Nephron (organoid): ENCODE measurements at regions not wholly inside any gene's neighbourhood (a gene's known extent, or its start where the extent isn't known, plus 50 kb on each side); places are given as distances from the start of the nearest gene placed in this dataset.

ENCODE experiments used
- H3K27ac Mint-ChIP-seq, 3 experiments: 2 replicates each; pipeline ENCODE4 v1.8.0; 2020; ENCODE audit warnings: mixed read lengths in 3 of 3, mild to moderate bottlenecking in 2 of 3, moderate library complexity in 1 of 3
- H3K27me3 Mint-ChIP-seq: 2 replicates; pipeline ENCODE4 v1.8.0; 2021; ENCODE audit warnings: low read depth, mild to moderate bottlenecking, moderate library complexity, mixed read lengths
- H3K36me3 Mint-ChIP-seq: 2 replicates; pipeline ENCODE4 v1.8.0; 2020; ENCODE audit warnings: low read depth, mixed read lengths
- H3K4me1 Mint-ChIP-seq: 2 replicates; pipeline ENCODE4 v1.8.0; 2020; ENCODE audit warnings: mixed read lengths
- H3K4me3 Mint-ChIP-seq, 3 experiments: 2 replicates each; pipeline ENCODE4 v1.8.0; 2020; ENCODE audit warnings: mild to moderate bottlenecking in 3 of 3, mixed read lengths in 3 of 3, moderate library complexity in 2 of 3
- H3K9me3 Mint-ChIP-seq: 2 replicates; pipeline ENCODE4 v1.8.0; 2020; ENCODE audit warnings: mixed read lengths
- CTCF ChIP-seq, 3 experiments: fragments of 200-600 bp; sonication (generic); IDR thresholded peaks; one replicate each; pipeline ENCODE4 v1.5.0; 2021; ENCODE audit warnings: antibody characterized with exemption in 3 of 3; ENCODE audit not compliant: unreplicated experiment in 3 of 3

DNA sequence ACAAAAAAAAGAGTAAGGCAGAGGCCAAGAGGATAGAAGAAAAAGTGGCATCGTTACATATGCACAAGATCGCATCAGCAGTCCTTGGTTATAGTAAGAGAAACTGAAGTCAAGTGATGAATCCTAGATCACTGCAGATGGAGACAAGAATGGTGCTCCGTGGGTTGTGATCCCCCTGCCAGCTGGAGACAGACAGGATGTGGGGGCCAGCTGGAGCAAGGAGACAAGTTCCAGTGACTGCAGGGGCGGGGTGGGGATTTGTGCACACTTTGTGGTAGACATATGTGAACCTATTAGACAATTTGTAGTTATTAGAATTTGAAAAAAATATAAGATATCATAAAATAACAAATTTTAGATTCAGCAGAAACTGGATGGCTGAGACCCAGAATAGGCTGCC is 697.9 kb upstream of the ADAMTS16 start:
- H3K27me3 Mint-ChIP-seq, result no peaks in the 10 kb centered on the region
- H3K27ac Mint-ChIP-seq, result no peak overlapping the region
- H3K4me1 Mint-ChIP-seq, result no peaks in the 10 kb centered on the region
- peaks cover 4% of the 10 kb centered on the region for H3K36me3 Mint-ChIP-seq
- TF ChIP-seq CTCF (IDR thresholded peaks at IDR 0.05; ENCODE audit: unreplicated experiment in 3 of 3), result no peak
- peaks cover 12% of the 10 kb centered on the region for H3K9me3 Mint-ChIP-seq
- H3K4me3 Mint-ChIP-seq, result no peak overlapping the region

DNA sequence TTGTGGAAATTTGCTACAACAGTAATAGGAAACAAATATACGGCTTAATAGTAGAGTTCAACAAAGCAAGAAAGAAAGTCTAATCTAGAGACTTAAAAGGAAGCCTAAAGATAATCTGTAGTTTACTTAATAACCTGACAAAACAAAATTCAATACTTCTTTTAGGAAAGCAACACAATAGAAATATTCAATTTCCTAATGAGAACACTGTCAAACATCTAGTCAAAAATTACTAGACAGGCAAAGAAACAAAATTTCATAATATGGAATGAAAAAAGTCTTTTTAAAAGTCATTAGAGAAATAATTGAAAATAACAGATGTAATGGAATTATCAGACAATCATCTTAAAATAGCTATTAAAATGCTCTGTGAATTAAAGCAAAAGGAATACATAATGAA is 692.5 kb upstream of the ADAMTS16 start:
- Mint-ChIP-seq H3K27ac (no peak overlapping the region), H3K27me3 (no peaks in the 10 kb centered on the region), H3K4me3 (no peak overlapping the region), H3K4me1 (no peaks in the 10 kb centered on the region), H3K36me3 (peaks cover 4% of the 10 kb centered on the region), H3K9me3 (peaks cover 15% of the 10 kb centered on the region)
- TF ChIP-seq CTCF (IDR thresholded peaks at IDR 0.05; ENCODE audit: unreplicated experiment in 3 of 3), result no peak

- H3K27me3 Mint-ChIP-seq, result peaks cover 3% of the 10 kb centered on the region
- no peaks in the 10 kb centered on the region for H3K36me3 Mint-ChIP-seq
Measured at GRCh38 chr5:4453655-4454054, 686.5 kb upstream of the ADAMTS16 start.

GRCh38 chr5:4479426-4479825 is 660.7 kb upstream of the ADAMTS16 start:
- Mint-ChIP-seq H3K36me3 (peaks cover 10% of the 10 kb centered on the region), H3K27me3 (peaks cover 9% of the 10 kb centered on the region), H3K27ac (peak overlapping the region in 1 of 3 experiments; percentile 41), H3K9me3 (peaks cover 14% of the 10 kb centered on the region), H3K4me3 (no peak overlapping the region), H3K4me1 (peaks cover 4% of the 10 kb centered on the region)
- TF ChIP-seq CTCF (IDR thresholded peaks at IDR 0.05; ENCODE audit: unreplicated experiment in 3 of 3), result no peak

More at GRCh38 chr5:4453655-4454054, 686.5 kb upstream of the ADAMTS16 start:
- Mint-ChIP-seq H3K4me3 (no peak overlapping the region), H3K4me1 (no peaks in the 10 kb centered on the region), H3K27ac (no peak overlapping the region), H3K9me3 (peaks cover 3% of the 10 kb centered on the region)
- no peak for TF ChIP-seq CTCF (IDR thresholded peaks at IDR 0.05; ENCODE audit: unreplicated experiment in 3 of 3)

- Mint-ChIP-seq H3K27me3 (peaks cover 8% of the 10 kb centered on the region), H3K4me1 (peaks cover 4% of the 10 kb centered on the region), H3K4me3 (no peak overlapping the region), H3K36me3 (peaks cover 10% of the 10 kb centered on the region), H3K9me3 (peaks cover 14% of the 10 kb centered on the region), H3K27ac (peak overlapping the region in 1 of 3 experiments; percentile 41)
- TF ChIP-seq CTCF (IDR thresholded peaks at IDR 0.05; ENCODE audit: unreplicated experiment in 3 of 3), result no peak
Measured at GRCh38 chr5:4480528-4481349, 659.4 kb upstream of the ADAMTS16 start.

- Mint-ChIP-seq H3K4me3 (no peak overlapping the region), H3K27me3 (peaks cover 20% of the 10 kb centered on the region), H3K36me3 (peaks cover 5% of the 10 kb centered on the region), H3K4me1 (no peaks in the 10 kb centered on the region), H3K9me3 (peaks cover 5% of the 10 kb centered on the region), H3K27ac (no peak overlapping the region)
- TF ChIP-seq CTCF (IDR thresholded peaks at IDR 0.05; ENCODE audit: unreplicated experiment in 3 of 3), result no peak
Measured at GRCh38 chr5:4487581-4487980, 652.5 kb upstream of the ADAMTS16 start.
